Omental fat pad (tissue), 3 donors: ENCODE measurements at regions not wholly inside any gene's neighbourhood (a gene's known extent, or its start where the extent isn't known, plus 50 kb on each side); places are given as distances from the start of the nearest gene placed in this dataset.

Experiments
- ATAC-seq: fragments of 150-250 bp; one replicate; pipeline ENCODE4 v1.9.1; 2016; ENCODE audit warnings: mild to moderate bottlenecking, moderate library complexity; ENCODE audit not compliant: low FRiP score
- DNase-seq: peaks from one replicate; pipeline ENCODE4 v3.0.0-alpha.2; 2019; ENCODE audit warnings: low spot score
- TF ChIP-seq, protein P1 (sequence below), 3 donors: fragments of 450-650 bp; IDR thresholded peaks; one replicate each; pipeline ENCODE4 v1.5.1; 2016 to 2017; ENCODE audit warnings: antibody characterized with exemption in 3 of 3, mild to moderate bottlenecking in 3 of 3, moderate library complexity in 2 of 3

DNA sequence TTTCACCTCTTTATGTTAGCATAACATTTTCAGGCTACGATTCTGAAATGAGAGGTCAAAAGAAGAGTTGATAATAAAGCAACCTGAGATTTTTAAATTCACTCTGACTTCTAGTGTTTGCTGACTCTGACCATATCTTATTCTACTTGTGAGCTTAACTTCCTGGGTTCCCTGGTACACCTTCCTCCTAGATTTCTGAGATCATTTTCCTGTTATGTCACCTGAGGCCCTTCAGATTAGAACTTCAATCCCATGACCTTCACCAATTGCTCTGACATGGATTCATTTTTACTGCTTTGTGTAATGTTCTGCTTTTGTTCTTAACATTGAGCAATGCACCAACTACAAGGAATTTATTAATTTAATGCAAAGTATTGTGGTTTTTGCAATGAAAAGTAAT is 542.9 kb upstream of the FLRT2 start:
- ATAC-seq = no peak
- no peak for DNase-seq
- TF ChIP-seq, protein P1, sequence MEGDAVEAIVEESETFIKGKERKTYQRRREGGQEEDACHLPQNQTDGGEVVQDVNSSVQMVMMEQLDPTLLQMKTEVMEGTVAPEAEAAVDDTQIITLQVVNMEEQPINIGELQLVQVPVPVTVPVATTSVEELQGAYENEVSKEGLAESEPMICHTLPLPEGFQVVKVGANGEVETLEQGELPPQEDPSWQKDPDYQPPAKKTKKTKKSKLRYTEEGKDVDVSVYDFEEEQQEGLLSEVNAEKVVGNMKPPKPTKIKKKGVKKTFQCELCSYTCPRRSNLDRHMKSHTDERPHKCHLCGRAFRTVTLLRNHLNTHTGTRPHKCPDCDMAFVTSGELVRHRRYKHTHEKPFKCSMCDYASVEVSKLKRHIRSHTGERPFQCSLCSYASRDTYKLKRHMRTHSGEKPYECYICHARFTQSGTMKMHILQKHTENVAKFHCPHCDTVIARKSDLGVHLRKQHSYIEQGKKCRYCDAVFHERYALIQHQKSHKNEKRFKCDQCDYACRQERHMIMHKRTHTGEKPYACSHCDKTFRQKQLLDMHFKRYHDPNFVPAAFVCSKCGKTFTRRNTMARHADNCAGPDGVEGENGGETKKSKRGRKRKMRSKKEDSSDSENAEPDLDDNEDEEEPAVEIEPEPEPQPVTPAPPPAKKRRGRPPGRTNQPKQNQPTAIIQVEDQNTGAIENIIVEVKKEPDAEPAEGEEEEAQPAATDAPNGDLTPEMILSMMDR (IDR thresholded peaks at IDR 0.05) = no peak

GRCh38 chr14:84988357-84988756 is 541.6 kb upstream of the FLRT2 start:
- DNase-seq (no peak), ATAC-seq (no peak)
- TF ChIP-seq, protein P1 (IDR thresholded peaks at IDR 0.05) = no peak

GRCh38 chr14:84991021-84991420 is 538.9 kb upstream of the FLRT2 start:
- ATAC-seq (no peak), DNase-seq (no peak)
- TF ChIP-seq, protein P1 (IDR thresholded peaks at IDR 0.05) = no peak

DNA sequence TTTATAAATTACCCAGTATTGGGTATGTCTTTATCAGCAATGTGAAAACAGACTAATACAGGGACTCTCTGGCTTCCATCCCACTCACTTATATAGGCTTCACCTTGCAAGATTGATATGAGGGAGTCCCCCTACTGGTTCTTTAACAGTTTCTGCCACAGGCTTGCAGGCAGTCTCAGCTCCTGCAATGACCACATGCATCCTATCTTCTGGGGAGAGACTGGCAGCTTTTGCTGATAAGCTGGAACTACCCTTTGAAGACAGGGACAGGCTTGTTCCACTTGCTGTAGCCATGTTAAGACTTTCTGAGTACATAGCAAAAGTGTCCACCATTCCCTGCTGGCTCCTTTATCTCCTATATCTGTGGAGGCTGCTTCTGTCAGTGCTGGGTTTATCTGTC is 531.7 kb upstream of the FLRT2 start:
- TF ChIP-seq, protein P1 (IDR thresholded peaks at IDR 0.05) = no peak
- ATAC-seq (no peak), DNase-seq (no peak)

- TF ChIP-seq, protein P1 (IDR thresholded peaks at IDR 0.05) = no peak
- no peak for DNase-seq
- no peak for ATAC-seq
Measured at GRCh38 chr14:85002846-85003245, 527.1 kb upstream of the FLRT2 start.

GRCh38 chr14:85003805-85004204 is 526.1 kb upstream of the FLRT2 start:
- no peak for DNase-seq
- no peak for ATAC-seq
- TF ChIP-seq, protein P1 (IDR thresholded peaks at IDR 0.05) = no peak

DNA sequence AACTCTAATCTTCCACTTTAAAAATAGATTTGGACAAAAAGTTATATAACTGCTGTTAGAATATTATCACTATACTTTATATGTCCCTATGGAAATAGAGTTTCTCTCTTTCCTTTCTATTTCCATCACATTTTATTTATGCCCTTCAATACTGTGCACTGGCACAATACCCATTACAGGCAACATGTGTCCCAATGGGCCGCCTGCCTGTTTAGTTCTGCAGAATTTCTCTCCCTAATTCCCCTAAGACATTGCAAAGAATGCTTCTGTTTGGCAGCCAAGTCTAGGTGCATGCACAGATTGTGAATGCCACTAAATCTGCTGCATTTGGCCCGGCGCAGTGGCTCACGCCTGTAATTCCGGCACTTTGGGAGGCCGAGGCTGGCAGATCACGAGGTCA is 520.4 kb upstream of the FLRT2 start:
- no peak for ATAC-seq
- TF ChIP-seq, protein P1 (IDR thresholded peaks at IDR 0.05) = no peak

More for the DNA sequence above, 520.4 kb upstream of the FLRT2 start:
- no peak for DNase-seq
